ENCODE measurements at regions not wholly inside any gene's neighbourhood (a gene's known extent, or its start where the extent isn't known, plus 50 kb on each side); places are given as distances from the start of the nearest gene placed in this dataset.

DNA sequence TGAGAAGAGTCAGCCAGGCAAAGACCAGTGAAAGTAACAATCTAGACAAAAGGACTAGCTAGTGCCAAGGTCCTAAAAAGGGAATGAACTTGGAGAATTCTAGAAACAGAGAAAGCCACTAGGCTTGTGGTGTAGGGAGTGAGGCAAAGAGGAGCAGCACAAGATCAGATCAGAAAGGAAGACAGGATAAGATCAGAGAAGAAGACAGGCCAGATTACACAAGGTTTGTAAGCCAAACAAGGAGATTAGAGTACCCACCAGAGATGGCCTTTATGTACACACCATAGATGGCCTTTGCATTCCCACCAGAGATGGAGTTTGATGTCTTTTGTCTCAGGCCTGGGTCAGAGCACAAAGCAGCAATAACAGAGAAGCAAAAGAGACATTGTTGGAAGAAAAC lies 105.6 kb upstream of the PLCB4 start:
- peaks cover 7% of the 10 kb centered on the region for H3K9me3 Mint-ChIP-seq
- Histone ChIP-seq H3K79me2 (replicated peaks; ENCODE audit: insufficient read depth) (no peaks in the 10 kb centered on the region), H3K27me3 (ENCODE audit: insufficient read depth) (no peaks in the 10 kb centered on the region), H3K36me3 (ENCODE audit: insufficient read depth) (no peaks in the 10 kb centered on the region), H3K27ac (ENCODE audit: low read depth) (no peak overlapping the region), H3K9me2 (ENCODE audit: insufficient read depth) (peaks cover 8% of the 10 kb centered on the region; the same call in 1 of the 2 replicates), H3K4me2 (no peak overlapping the region), H4K20me1 (replicated peaks; ENCODE audit: insufficient read depth) (no peaks in the 10 kb centered on the region), H3F3A (replicated peaks; ENCODE audit: low read depth) (no peaks in the 10 kb centered on the region), H3K4me1 (ENCODE audit: insufficient read depth) (no peaks in the 10 kb centered on the region), H3K4me3 (no peak overlapping the region), H2AFZ (no peak overlapping the region)
- no peaks in the 10 kb centered on the region for H3K4me1 Mint-ChIP-seq
- TF ChIP-seq CREB1 (CRISPR knock-in tag; IDR thresholded peaks at IDR 0.05; ENCODE audit: low read depth) (no peak), STAT1 (IDR thresholded peaks at IDR 0.05; ENCODE audit: unreplicated experiment) (no peak), JUNB (IDR thresholded peaks at IDR 0.05; ENCODE audit: unreplicated experiment) (no peak), POLR2AphosphoS5 (IDR thresholded peaks at IDR 0.05; ENCODE audit: low read depth) (no peak), ZNF114 (CRISPR knock-in tag; IDR thresholded peaks at IDR 0.05) (no peak), EZH2 (IDR thresholded peaks at IDR 0.05; ENCODE audit: low read depth, unreplicated experiment) (no peak), NANOG (IDR thresholded peaks at IDR 0.05; ENCODE audit: borderline replicate concordance) (no peak), ZNF331 (CRISPR knock-in tag; IDR thresholded peaks at IDR 0.05; ENCODE audit: low read depth) (no peak), EZH2phosphoT487 (IDR thresholded peaks at IDR 0.05; ENCODE audit: unreplicated experiment) (no peak)
- TF ChIP-seq, protein P1, sequence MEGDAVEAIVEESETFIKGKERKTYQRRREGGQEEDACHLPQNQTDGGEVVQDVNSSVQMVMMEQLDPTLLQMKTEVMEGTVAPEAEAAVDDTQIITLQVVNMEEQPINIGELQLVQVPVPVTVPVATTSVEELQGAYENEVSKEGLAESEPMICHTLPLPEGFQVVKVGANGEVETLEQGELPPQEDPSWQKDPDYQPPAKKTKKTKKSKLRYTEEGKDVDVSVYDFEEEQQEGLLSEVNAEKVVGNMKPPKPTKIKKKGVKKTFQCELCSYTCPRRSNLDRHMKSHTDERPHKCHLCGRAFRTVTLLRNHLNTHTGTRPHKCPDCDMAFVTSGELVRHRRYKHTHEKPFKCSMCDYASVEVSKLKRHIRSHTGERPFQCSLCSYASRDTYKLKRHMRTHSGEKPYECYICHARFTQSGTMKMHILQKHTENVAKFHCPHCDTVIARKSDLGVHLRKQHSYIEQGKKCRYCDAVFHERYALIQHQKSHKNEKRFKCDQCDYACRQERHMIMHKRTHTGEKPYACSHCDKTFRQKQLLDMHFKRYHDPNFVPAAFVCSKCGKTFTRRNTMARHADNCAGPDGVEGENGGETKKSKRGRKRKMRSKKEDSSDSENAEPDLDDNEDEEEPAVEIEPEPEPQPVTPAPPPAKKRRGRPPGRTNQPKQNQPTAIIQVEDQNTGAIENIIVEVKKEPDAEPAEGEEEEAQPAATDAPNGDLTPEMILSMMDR (conservative IDR thresholded peaks at IDR 0.05; ENCODE audit: low read depth in 2 of 2) = no peak
- TF ChIP-seq, protein P2, sequence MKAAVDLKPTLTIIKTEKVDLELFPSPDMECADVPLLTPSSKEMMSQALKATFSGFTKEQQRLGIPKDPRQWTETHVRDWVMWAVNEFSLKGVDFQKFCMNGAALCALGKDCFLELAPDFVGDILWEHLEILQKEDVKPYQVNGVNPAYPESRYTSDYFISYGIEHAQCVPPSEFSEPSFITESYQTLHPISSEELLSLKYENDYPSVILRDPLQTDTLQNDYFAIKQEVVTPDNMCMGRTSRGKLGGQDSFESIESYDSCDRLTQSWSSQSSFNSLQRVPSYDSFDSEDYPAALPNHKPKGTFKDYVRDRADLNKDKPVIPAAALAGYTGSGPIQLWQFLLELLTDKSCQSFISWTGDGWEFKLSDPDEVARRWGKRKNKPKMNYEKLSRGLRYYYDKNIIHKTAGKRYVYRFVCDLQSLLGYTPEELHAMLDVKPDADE (IDR thresholded peaks at IDR 0.05) = no peak
- TF ChIP-seq, protein P3, sequence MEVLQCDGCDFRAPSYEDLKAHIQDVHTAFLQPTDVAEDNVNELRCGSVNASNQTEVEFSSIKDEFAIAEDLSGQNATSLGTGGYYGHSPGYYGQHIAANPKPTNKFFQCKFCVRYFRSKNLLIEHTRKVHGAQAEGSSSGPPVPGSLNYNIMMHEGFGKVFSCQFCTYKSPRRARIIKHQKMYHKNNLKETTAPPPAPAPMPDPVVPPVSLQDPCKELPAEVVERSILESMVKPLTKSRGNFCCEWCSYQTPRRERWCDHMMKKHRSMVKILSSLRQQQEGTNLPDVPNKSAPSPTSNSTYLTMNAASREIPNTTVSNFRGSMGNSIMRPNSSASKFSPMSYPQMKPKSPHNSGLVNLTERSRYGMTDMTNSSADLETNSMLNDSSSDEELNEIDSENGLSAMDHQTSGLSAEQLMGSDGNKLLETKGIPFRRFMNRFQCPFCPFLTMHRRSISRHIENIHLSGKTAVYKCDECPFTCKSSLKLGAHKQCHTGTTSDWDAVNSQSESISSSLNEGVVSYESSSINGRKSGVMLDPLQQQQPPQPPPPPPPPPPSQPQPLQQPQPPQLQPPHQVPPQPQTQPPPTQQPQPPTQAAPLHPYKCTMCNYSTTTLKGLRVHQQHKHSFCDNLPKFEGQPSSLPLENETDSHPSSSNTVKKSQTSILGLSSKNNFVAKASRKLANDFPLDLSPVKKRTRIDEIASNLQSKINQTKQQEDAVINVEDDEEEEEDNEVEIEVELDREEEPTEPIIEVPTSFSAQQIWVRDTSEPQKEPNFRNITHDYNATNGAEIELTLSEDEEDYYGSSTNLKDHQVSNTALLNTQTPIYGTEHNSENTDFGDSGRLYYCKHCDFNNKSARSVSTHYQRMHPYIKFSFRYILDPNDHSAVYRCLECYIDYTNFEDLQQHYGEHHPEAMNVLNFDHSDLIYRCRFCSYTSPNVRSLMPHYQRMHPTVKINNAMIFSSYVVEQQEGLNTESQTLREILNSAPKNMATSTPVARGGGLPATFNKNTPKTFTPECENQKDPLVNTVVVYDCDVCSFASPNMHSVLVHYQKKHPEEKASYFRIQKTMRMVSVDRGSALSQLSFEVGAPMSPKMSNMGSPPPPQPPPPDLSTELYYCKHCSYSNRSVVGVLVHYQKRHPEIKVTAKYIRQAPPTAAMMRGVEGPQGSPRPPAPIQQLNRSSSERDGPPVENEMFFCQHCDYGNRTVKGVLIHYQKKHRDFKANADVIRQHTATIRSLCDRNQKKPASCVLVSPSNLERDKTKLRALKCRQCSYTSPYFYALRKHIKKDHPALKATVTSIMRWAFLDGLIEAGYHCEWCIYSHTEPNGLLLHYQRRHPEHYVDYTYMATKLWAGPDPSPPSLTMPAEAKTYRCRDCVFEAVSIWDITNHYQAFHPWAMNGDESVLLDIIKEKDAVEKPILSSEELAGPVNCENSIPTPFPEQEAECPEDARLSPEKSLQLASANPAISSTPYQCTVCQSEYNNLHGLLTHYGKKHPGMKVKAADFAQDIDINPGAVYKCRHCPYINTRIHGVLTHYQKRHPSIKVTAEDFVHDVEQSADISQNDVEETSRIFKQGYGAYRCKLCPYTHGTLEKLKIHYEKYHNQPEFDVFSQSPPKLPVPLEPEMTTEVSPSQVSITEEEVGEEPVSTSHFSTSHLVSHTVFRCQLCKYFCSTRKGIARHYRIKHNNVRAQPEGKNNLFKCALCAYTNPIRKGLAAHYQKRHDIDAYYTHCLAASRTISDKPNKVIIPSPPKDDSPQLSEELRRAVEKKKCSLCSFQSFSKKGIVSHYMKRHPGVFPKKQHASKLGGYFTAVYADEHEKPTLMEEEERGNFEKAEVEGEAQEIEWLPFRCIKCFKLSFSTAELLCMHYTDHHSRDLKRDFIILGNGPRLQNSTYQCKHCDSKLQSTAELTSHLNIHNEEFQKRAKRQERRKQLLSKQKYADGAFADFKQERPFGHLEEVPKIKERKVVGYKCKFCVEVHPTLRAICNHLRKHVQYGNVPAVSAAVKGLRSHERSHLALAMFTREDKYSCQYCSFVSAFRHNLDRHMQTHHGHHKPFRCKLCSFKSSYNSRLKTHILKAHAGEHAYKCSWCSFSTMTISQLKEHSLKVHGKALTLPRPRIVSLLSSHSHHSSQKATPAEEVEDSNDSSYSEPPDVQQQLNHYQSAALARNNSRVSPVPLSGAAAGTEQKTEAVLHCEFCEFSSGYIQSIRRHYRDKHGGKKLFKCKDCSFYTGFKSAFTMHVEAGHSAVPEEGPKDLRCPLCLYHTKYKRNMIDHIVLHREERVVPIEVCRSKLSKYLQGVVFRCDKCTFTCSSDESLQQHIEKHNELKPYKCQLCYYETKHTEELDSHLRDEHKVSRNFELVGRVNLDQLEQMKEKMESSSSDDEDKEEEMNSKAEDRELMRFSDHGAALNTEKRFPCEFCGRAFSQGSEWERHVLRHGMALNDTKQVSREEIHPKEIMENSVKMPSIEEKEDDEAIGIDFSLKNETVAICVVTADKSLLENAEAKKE (CRISPR knock-in tag; IDR thresholded peaks at IDR 0.05) = no peak
- TF ChIP-seq, protein P4, sequence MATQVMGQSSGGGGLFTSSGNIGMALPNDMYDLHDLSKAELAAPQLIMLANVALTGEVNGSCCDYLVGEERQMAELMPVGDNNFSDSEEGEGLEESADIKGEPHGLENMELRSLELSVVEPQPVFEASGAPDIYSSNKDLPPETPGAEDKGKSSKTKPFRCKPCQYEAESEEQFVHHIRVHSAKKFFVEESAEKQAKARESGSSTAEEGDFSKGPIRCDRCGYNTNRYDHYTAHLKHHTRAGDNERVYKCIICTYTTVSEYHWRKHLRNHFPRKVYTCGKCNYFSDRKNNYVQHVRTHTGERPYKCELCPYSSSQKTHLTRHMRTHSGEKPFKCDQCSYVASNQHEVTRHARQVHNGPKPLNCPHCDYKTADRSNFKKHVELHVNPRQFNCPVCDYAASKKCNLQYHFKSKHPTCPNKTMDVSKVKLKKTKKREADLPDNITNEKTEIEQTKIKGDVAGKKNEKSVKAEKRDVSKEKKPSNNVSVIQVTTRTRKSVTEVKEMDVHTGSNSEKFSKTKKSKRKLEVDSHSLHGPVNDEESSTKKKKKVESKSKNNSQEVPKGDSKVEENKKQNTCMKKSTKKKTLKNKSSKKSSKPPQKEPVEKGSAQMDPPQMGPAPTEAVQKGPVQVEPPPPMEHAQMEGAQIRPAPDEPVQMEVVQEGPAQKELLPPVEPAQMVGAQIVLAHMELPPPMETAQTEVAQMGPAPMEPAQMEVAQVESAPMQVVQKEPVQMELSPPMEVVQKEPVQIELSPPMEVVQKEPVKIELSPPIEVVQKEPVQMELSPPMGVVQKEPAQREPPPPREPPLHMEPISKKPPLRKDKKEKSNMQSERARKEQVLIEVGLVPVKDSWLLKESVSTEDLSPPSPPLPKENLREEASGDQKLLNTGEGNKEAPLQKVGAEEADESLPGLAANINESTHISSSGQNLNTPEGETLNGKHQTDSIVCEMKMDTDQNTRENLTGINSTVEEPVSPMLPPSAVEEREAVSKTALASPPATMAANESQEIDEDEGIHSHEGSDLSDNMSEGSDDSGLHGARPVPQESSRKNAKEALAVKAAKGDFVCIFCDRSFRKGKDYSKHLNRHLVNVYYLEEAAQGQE (IDR thresholded peaks at IDR 0.05; ENCODE audit: unreplicated experiment) = no peak
- H3K36me3 Mint-ChIP-seq (ENCODE audit: low read depth) = 0 out of 3 replicates have a peak, but pooled peaks cover 4% of the 10 kb centered on the region
- no peak overlapping the region for H3K27ac Mint-ChIP-seq
- no peak overlapping the region for H3K4me3 Mint-ChIP-seq
- no peak for DNase-seq (ENCODE audit: low spot score)
- no peak for ATAC-seq
- no peaks in the 10 kb centered on the region for H3K27me3 Mint-ChIP-seq (ENCODE audit: insufficient read depth, low read depth, poor library complexity)

Measured in GM23338 (cell line).